ENCODE measurements at regions not wholly inside any gene's neighbourhood (a gene's known extent, or its start where the extent isn't known, plus 50 kb on each side); places are given as distances from the start of the nearest gene placed in this dataset.
A peak's percentile ranks its signal among the peaks of the same experiment; 100 is the strongest.

GRCh38 chr4:19614171-19614570 is 637.5 kb upstream of the SLIT2 start:
- no peak for DNase-seq (ENCODE audit: low spot score)

- no peak for DNase-seq (ENCODE audit: low spot score)
Observed at GRCh38 chr4:19596342-19596741, 655.4 kb upstream of the SLIT2 start.

GRCh38 chr4:19592391-19592790 is 659.3 kb upstream of the SLIT2 start:
- DNase-seq (ENCODE audit: low spot score), result peak; percentile 7

- DNase-seq (ENCODE audit: low spot score), result peak; percentile 10
Observed at GRCh38 chr4:19583827-19584569, 667.7 kb upstream of the SLIT2 start.

GRCh38 chr4:19580095-19580494 is 671.6 kb upstream of the SLIT2 start:
- no peak for DNase-seq (ENCODE audit: low spot score)

- DNase-seq (ENCODE audit: low spot score), result no peak
Observed at GRCh38 chr4:19579608-19580007, 672.1 kb upstream of the SLIT2 start.

GRCh38 chr4:19577097-19577496 is 674.6 kb upstream of the SLIT2 start:
- DNase-seq (ENCODE audit: low spot score), result no peak

- DNase-seq (ENCODE audit: low spot score), result peak; percentile 54
Observed at GRCh38 chr4:19575924-19576323, 675.8 kb upstream of the SLIT2 start.

- no peak for DNase-seq (ENCODE audit: low spot score)
Observed at GRCh38 chr4:19566041-19566440, 685.7 kb upstream of the SLIT2 start.

GRCh38 chr4:19562456-19562855 is 689.2 kb upstream of the SLIT2 start:
- DNase-seq (ENCODE audit: low spot score), result peak; percentile 32

- peak; percentile 8 for DNase-seq (ENCODE audit: low spot score)
Observed at GRCh38 chr4:19557161-19557560, 694.5 kb upstream of the SLIT2 start.

- peak; percentile 61 for DNase-seq (ENCODE audit: low spot score)
Observed at GRCh38 chr4:19556276-19556675, 695.4 kb upstream of the SLIT2 start.

- DNase-seq (ENCODE audit: low spot score), result no peak
Observed at GRCh38 chr4:19547463-19547862, 704.2 kb upstream of the SLIT2 start.

- DNase-seq (ENCODE audit: low spot score), result no peak
Observed at GRCh38 chr4:19544446-19545125, 707.1 kb upstream of the SLIT2 start.

GRCh38 chr4:19540859-19541540 is 710.7 kb upstream of the SLIT2 start:
- no peak for DNase-seq (ENCODE audit: low spot score)

GRCh38 chr4:19539201-19539600 is 712.5 kb upstream of the SLIT2 start:
- DNase-seq (ENCODE audit: low spot score), result no peak

- no peak for DNase-seq (ENCODE audit: low spot score)
Observed at GRCh38 chr4:19534159-19534558, 717.5 kb upstream of the SLIT2 start.

GRCh38 chr4:19531906-19532848 is 719.5 kb upstream of the SLIT2 start:
- DNase-seq (ENCODE audit: low spot score), result no peak

GRCh38 chr4:19523964-19524363 is 727.7 kb upstream of the SLIT2 start:
- DNase-seq (ENCODE audit: low spot score), result no peak

GRCh38 chr4:19522966-19523365 is 728.7 kb upstream of the SLIT2 start:
- no peak for DNase-seq (ENCODE audit: low spot score)

- no peak for DNase-seq (ENCODE audit: low spot score)
Observed at GRCh38 chr4:19520939-19521520, 730.7 kb upstream of the SLIT2 start.
